Muscle layer of duodenum (tissue), 2 donors: ENCODE measurements at regions not wholly inside any gene's neighbourhood (a gene's known extent, or its start where the extent isn't known, plus 50 kb on each side); places are given as distances from the start of the nearest gene placed in this dataset.

Experiments used
- H3K27ac ChIP-seq: one replicate; pipeline ENCODE4 v1.7.0; 2013; ENCODE audit warnings: mild to moderate bottlenecking, low read length
- H3K27me3 ChIP-seq: one replicate; pipeline ENCODE4 v1.7.0; 2013; ENCODE audit warnings: low read depth, mild to moderate bottlenecking, control low read depth, low read length
- H3K36me3 ChIP-seq, 2 donors: one replicate each; pipeline ENCODE4 v1.7.0; 2013; ENCODE audit warnings: low read length in 2 of 2, control low read depth in 1 of 2, mild to moderate bottlenecking in 1 of 2; ENCODE audit not compliant: insufficient read depth in 2 of 2, control insufficient read depth in 1 of 2
- H3K4me1 ChIP-seq, 2 donors: one replicate each; pipeline ENCODE4 v1.7.0; 2013; ENCODE audit warnings: low read length in 2 of 2, mild to moderate bottlenecking in 2 of 2, control low read depth in 1 of 2, moderate library complexity in 1 of 2; ENCODE audit not compliant: insufficient read depth in 2 of 2, control insufficient read depth in 1 of 2
- H3K4me3 ChIP-seq, 2 donors: one replicate each; pipeline ENCODE4 v1.7.0; 2013; ENCODE audit warnings: low read length in 2 of 2, low read depth in 1 of 2, mild to moderate bottlenecking in 1 of 2
- H3K9me3 ChIP-seq, 2 donors: one replicate each; pipeline ENCODE4 v1.7.0; 2013; ENCODE audit warnings: low read length in 2 of 2, control low read depth in 1 of 2, mild to moderate bottlenecking in 1 of 2; ENCODE audit not compliant: control insufficient read depth in 1 of 2
- donor health status: healthy.

GRCh38 chr6:156389296-156389695, 387.9 kb upstream of the ARID1B start:
- H3K4me3 ChIP-seq: no peak overlapping the region
- no peaks in the 10 kb centered on the region for H3K4me1 ChIP-seq
- no peak overlapping the region for H3K27ac ChIP-seq
- H3K9me3 ChIP-seq: no peaks in the 10 kb centered on the region
- no peaks in the 10 kb centered on the region for H3K27me3 ChIP-seq
- H3K36me3 ChIP-seq: no peaks in the 10 kb centered on the region

GRCh38 chr6:156387472-156387871, 389.7 kb upstream of the ARID1B start:
- Histone ChIP-seq H3K36me3 (no peaks in the 10 kb centered on the region), H3K4me3 (no peak overlapping the region), H3K9me3 (no peaks in the 10 kb centered on the region), H3K4me1 (no peaks in the 10 kb centered on the region), H3K27me3 (no peaks in the 10 kb centered on the region), H3K27ac (no peak overlapping the region)

DNA sequence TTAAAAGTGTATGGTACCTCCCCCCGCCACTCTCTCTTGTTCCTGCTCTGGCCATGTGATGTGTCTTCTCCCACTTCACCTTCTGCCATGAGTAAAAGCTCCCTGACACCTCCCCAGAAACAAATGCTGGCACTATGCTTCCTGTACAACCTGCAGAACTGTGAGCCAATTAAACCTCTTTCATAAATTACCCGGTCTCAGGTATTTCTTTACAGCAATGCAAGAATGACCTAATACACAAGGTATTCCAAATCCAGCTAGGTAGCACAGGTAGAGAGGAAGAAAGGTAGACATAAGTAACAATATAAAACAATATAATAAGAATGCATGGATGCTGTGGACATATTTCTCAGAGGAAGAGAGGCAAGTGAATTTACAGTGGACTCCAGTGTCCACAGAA, 394.1 kb upstream of the ARID1B start:
- Histone ChIP-seq H3K4me1 (no peaks in the 10 kb centered on the region), H3K36me3 (no peaks in the 10 kb centered on the region), H3K9me3 (no peaks in the 10 kb centered on the region), H3K27ac (no peak overlapping the region), H3K27me3 (no peaks in the 10 kb centered on the region), H3K4me3 (no peak overlapping the region)

DNA sequence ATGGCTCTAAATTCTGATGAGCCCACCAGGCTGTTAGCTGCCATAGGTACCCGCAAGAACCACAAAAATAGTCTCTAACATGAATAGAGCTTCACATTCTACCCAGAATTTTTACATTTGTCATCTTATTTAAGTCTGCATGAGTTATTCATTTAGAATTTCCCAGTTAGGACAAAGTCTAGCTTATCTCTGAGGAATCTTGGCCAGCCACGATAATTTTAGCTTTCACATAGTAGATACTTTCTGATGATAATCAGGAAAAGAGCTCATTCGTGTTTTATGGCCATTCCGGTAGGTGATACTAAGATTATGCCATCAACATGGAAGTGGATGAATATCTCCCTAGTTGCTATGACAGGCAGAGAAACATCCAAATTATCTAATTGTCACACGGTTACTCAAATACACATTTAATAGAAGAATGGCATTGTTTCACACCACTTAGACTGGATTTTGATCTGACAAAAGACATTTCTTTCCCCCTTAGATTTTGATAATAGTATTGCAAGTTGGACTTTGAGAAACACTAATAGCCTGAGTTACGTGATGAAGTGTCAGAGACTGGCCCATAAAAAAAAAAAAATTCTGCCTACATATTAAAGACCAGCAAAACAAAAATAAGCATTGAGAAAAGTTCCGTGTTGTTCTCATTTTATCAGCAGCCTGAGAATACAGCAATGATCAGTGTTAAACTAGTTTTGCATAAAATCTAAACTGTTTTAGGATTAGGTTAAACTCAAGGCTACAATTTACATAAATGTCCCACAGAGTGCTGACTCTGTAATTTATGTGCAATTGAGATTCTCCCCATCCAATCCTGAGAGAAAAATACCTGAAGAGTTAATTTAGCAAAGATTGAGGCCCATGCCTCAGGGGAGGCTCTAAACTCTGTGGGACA, 397.5 kb upstream of the ARID1B start:
- no peaks in the 10 kb centered on the region for H3K4me1 ChIP-seq
- no peaks in the 10 kb centered on the region for H3K36me3 ChIP-seq
- no peaks in the 10 kb centered on the region for H3K9me3 ChIP-seq
- no peaks in the 10 kb centered on the region for H3K27me3 ChIP-seq
- no peak overlapping the region for H3K27ac ChIP-seq
- H3K4me3 ChIP-seq: no peak overlapping the region

- Histone ChIP-seq H3K27ac (no peak overlapping the region), H3K4me1 (no peaks in the 10 kb centered on the region), H3K36me3 (no peaks in the 10 kb centered on the region), H3K4me3 (no peak overlapping the region), H3K9me3 (no peaks in the 10 kb centered on the region), H3K27me3 (no peaks in the 10 kb centered on the region)
These were observed 398.3 kb upstream of the ARID1B start for GRCh38 chr6:156378853-156379252.

DNA sequence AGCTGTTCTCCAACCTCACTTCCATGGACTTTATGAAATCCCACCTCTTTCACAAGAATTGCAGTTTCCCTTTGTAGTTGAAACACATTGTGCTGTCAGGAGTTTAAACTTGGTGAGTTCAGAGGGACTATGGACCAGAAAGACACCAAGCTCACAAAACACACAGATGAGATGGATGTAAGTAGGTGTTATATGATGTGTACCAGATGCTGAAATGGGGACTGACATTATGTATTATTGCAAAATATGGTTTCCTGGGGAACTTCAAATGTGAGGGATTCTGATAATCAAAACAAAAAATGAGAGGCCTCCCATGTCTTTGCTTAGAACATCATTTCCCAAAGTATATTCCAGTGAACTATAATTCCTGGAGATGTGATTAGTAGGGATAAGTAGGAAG, 401.1 kb upstream of the ARID1B start:
- Histone ChIP-seq H3K27ac (no peak overlapping the region), H3K4me3 (no peak overlapping the region), H3K27me3 (no peaks in the 10 kb centered on the region), H3K9me3 (no peaks in the 10 kb centered on the region), H3K36me3 (no peaks in the 10 kb centered on the region), H3K4me1 (no peaks in the 10 kb centered on the region)

DNA sequence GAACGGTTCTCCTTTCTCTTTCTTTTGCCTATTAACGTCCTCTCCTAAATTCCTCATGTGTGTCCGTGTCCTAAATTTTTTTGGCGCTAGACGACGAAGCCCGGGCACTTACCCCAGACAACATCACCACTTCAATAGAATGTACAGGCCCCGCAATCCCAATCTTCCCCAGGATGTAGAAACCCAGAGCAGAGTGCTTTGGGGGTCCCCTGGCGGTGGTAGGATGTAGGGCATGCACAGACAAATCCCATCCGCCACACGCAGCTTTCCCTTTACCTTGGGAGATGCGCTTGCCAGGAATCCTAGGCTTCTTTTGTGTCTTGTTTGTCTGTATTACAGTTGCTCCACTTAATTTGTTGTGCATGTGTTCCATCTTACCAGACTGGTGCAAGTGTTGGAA, 417.3 kb upstream of the ARID1B start:
- Histone ChIP-seq H3K27ac (no peak overlapping the region), H3K36me3 (no peaks in the 10 kb centered on the region), H3K4me3 (no peak overlapping the region), H3K9me3 (no peaks in the 10 kb centered on the region), H3K27me3 (no peaks in the 10 kb centered on the region), H3K4me1 (no peaks in the 10 kb centered on the region)

DNA sequence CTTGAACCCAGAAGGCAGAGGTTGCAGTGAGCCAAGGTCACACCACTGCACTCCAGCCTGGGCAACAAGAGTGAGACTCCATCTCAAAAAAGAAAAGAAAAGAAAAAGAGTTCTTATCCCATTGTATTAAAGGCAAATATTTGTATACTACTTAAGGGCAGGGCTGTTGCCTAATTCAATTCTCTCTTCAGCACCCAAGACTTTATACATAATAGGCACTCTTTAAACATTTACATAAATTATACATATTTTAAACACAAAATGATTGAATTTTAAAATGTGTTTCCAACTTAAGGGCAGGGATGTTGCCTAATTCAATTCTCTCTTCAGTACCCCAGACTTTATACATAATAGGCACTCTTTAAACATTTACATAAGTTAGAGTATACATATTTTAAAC, 424.3 kb upstream of the ARID1B start:
- Histone ChIP-seq H3K4me1 (peaks cover 0 to 4% of the 10 kb centered on the region in 2 donors), H3K27ac (no peak overlapping the region), H3K27me3 (no peaks in the 10 kb centered on the region), H3K9me3 (no peaks in the 10 kb centered on the region), H3K36me3 (no peaks in the 10 kb centered on the region), H3K4me3 (no peak overlapping the region)

DNA sequence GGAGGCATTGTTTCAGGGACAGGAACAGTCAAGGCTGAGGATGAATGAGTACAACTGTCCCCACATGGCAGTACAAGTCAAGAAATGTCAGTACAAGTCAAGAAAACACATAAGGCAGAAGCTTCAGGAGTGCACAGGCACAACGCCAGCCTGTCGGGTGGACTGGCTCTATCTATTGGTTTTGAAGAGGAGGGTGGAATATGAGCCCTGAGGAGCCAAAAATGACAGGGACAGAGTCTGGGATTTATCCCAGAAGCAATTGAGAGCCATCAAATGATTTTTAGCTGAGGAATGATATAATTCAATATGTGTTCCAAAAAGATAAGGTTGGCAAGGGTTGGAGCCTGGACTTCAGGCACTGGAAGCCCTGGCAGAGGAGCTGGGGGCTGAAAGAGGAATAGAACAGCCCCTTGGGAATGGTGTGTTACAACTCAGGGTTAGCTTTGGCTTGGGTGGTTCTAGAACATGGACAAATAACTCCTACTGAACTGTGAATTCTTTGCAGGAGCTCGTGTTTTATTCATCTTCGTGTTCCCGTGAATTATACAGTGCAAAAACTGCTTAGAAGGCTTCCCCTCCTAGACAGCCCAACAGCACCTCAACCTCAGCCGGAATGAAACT, 425.7 kb upstream of the ARID1B start:
- H3K4me1 ChIP-seq: peaks cover 0 to 4% of the 10 kb centered on the region in 2 donors
- H3K27me3 ChIP-seq: no peaks in the 10 kb centered on the region
- H3K9me3 ChIP-seq: no peaks in the 10 kb centered on the region
- no peak overlapping the region for H3K27ac ChIP-seq
- no peaks in the 10 kb centered on the region for H3K36me3 ChIP-seq
- no peak overlapping the region for H3K4me3 ChIP-seq

DNA sequence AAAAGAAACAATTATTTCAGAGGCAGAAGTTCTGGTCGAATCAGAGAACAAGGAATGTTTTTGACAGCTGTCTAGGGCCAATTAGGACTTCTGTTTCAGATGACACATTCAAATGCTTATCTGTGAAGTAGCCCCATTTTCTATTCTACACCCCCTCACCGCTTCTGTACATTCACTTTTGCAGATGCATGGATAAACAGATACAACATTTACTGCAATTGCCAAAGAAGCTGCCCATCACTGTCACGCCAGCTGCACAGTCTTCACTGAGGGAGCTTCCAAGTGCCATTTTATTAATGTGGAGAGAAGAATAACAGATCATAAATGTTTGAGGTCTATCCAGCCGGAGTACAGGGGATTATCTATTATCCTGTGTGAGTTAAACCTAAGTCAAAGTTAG, 426.8 kb upstream of the ARID1B start:
- Histone ChIP-seq H3K4me3 (no peak overlapping the region), H3K36me3 (no peaks in the 10 kb centered on the region), H3K27me3 (no peaks in the 10 kb centered on the region), H3K27ac (no peak overlapping the region), H3K9me3 (no peaks in the 10 kb centered on the region), H3K4me1 (peaks cover 0 to 4% of the 10 kb centered on the region in 2 donors)

GRCh38 chr6:156348849-156349248, 428.3 kb upstream of the ARID1B start:
- Histone ChIP-seq H3K4me1 (peaks cover 0 to 4% of the 10 kb centered on the region in 2 donors), H3K27me3 (no peaks in the 10 kb centered on the region), H3K9me3 (no peaks in the 10 kb centered on the region), H3K27ac (no peak overlapping the region), H3K36me3 (no peaks in the 10 kb centered on the region), H3K4me3 (no peak overlapping the region)
